PC-9 (cell line): ENCODE measurements at regions not wholly inside any gene's neighbourhood (a gene's known extent, or its start where the extent isn't known, plus 50 kb on each side); places are given as distances from the start of the nearest gene placed in this dataset.

Source experiments
- BruUV-seq: library from RNA; stranded (reverse); fragments of 400-500 nt; replicated peaks from 2 replicates; lab custom pipeline; 2021; lab: Mats Ljungman, UMichigan
- CTCF ChIA-PET: fragments of 300-600 bp; sonication (Branson Sonifier 250); formaldehyde crosslinking; loops from one replicate; lab custom pipeline; 2022; ENCODE audit warnings: antibody characterized with exemption; lab: Charles Lee
- POLR2A ChIA-PET: fragments of 300-600 bp; sonication (Branson Sonifier 250); formaldehyde crosslinking; loops from one replicate; lab custom pipeline; 2022; ENCODE audit warnings: antibody characterized with exemption; ENCODE audit not compliant: unreplicated experiment; lab: Charles Lee
- DNase-seq, 2 experiments: peaks; one replicate each; pipeline versions ENCODE4 v3.0.0 to v3.0.0-alpha.2; 2015 to 2022; ENCODE audit warnings: mixed read lengths in 1 of 2
- H2AFZ ChIP-seq: fragments of 200-600 bp; sonication (generic); 2 replicates; pipeline ENCODE4 v1.8.1; 2017; ENCODE audit warnings: antibody characterized with exemption
- H3F3A ChIP-seq: fragments of 200-600 bp; sonication (generic); 2 replicates; pipeline ENCODE4 v1.8.1; 2017; ENCODE audit warnings: antibody characterized with exemption, mild to moderate bottlenecking, low read depth; ENCODE audit not compliant: insufficient read depth
- H3K27ac ChIP-seq: fragments of 200-600 bp; sonication (generic); 2 replicates; pipeline ENCODE4 v1.6.1; 2016; ENCODE audit warnings: mixed run types
- H3K27me3 ChIP-seq: fragments of 200-600 bp; sonication (generic); 2 replicates; pipeline ENCODE4 v1.6.1; 2016; ENCODE audit warnings: low read depth, mixed run types; ENCODE audit not compliant: insufficient read depth
- H3K36me3 ChIP-seq: fragments of 200-600 bp; sonication (generic); 2 replicates; pipeline ENCODE4 v1.6.1; 2016; ENCODE audit warnings: low read depth, mixed run types
- H3K4me1 ChIP-seq: fragments of 200-600 bp; sonication (generic); replicated peaks from 2 replicates; pipeline ENCODE4 v1.6.1; 2016; ENCODE audit warnings: mixed run types; ENCODE audit not compliant: insufficient read depth
- H3K4me2 ChIP-seq: fragments of 200-600 bp; sonication (generic); 2 replicates; pipeline ENCODE4 v1.6.1; 2017; ENCODE audit warnings: mixed run types
- H3K4me3 ChIP-seq: fragments of 200-600 bp; sonication (generic); 2 replicates; pipeline ENCODE4 v1.6.1; 2016; ENCODE audit warnings: mixed run types
- H3K79me2 ChIP-seq: fragments of 200-600 bp; sonication (generic); 2 replicates; pipeline ENCODE4 v1.6.1; 2017; ENCODE audit warnings: low read depth, mixed run types
- H3K9me2 ChIP-seq: fragments of 200-600 bp; sonication (generic); 2 replicates; pipeline ENCODE4 v1.8.1; 2017; ENCODE audit warnings: mild to moderate bottlenecking; ENCODE audit not compliant: insufficient read depth
- H3K9me3 ChIP-seq: fragments of 200-600 bp; sonication (generic); 2 replicates; pipeline ENCODE4 v1.8.1; 2016; ENCODE audit warnings: low read depth; ENCODE audit not compliant: insufficient read depth
- H4K20me1 ChIP-seq: fragments of 200-600 bp; sonication (generic); 2 replicates; pipeline ENCODE4 v1.8.1; 2017; ENCODE audit not compliant: insufficient read depth
- EZH2 ChIP-seq: fragments of 200-600 bp; sonication (generic); IDR thresholded peaks from 2 replicates; pipeline ENCODE4 v1.8.0; 2017; ENCODE audit warnings: antibody characterized with exemption, low read depth
- intact Hi-C: fragments of 100-400 bp; cut with micrococcal nuclease; formaldehyde crosslinking; loops from one replicate; pipeline ENCODE4 v1.10.0; 2022; ENCODE audit not compliant: unreplicated experiment
- TF ChIP-seq, protein P1 (sequence below): fragments of 200-600 bp; sonication (generic); conservative IDR thresholded peaks from 2 replicates; pipeline ENCODE4 v1.6.1; 2017; ENCODE audit warnings: mixed run types, antibody characterized with exemption, mild to moderate bottlenecking, moderate library complexity

DNA sequence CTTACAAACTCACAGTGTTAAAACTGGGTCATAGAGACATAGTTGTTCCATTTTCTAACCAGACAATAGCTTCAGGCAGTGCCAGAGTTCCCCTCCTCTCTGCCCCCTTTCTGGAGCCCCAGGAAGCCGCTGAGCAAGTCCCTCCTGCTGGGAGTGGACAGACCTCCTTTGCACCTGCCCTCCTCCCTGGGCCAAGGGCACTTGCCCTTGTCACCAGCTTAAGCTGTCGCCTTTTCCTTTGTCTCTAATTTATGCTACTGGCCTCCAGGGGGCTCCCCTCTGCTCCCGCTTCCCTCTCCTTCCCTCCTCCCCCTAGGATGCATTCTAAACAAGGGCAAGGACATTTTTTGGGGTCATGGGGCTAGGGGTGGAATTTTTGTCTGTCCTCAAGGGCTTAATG, 182.4 kb downstream of the MIS18A start:
- Histone ChIP-seq H3K79me2 (no peaks in the 10 kb centered on the region), H3K36me3 (no peaks in the 10 kb centered on the region), H3K9me2 (no peaks in the 10 kb centered on the region), H3K27ac (no peak overlapping the region), H3F3A (no peaks in the 10 kb centered on the region), H2AFZ (no peak overlapping the region), H3K27me3 (no peaks in the 10 kb centered on the region), H3K9me3 (no peaks in the 10 kb centered on the region), H3K4me3 (no peak overlapping the region), H3K4me1 (no peaks in the 10 kb centered on the region), H4K20me1 (no peaks in the 10 kb centered on the region), H3K4me2 (no peak overlapping the region)
- no peak for TF ChIP-seq EZH2
- TF ChIP-seq, protein P1, sequence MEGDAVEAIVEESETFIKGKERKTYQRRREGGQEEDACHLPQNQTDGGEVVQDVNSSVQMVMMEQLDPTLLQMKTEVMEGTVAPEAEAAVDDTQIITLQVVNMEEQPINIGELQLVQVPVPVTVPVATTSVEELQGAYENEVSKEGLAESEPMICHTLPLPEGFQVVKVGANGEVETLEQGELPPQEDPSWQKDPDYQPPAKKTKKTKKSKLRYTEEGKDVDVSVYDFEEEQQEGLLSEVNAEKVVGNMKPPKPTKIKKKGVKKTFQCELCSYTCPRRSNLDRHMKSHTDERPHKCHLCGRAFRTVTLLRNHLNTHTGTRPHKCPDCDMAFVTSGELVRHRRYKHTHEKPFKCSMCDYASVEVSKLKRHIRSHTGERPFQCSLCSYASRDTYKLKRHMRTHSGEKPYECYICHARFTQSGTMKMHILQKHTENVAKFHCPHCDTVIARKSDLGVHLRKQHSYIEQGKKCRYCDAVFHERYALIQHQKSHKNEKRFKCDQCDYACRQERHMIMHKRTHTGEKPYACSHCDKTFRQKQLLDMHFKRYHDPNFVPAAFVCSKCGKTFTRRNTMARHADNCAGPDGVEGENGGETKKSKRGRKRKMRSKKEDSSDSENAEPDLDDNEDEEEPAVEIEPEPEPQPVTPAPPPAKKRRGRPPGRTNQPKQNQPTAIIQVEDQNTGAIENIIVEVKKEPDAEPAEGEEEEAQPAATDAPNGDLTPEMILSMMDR, result no peak
- intact Hi-C loops, result no loop called here
- ChIA-PET CTCF (no interaction called here), POLR2A (no interaction called here)
- BruUV-seq, result no TSS peak
- DNase-seq, result no peak

DNA sequence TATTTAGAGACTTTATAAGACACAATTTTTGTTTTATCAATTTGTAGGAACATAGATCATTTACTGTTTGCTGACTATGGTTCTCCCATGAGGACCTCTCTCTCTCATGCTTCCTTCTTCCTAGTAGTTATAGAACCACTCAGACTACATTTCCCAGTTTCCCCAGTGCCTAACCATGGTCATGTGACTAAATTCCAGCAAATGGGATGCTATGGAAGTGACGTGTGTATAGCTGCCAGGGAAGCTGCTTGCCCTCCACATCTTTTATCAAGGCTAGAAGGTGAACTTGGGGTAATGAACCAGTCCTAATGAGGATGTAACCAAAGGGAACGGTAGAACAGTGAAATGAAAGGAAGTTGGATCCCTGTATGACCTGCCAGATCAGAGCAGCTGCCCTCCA, 184.0 kb downstream of the MIS18A start:
- CTCF ChIA-PET, result no interaction called here
- intact Hi-C loops, result no loop called here
- H3K4me3 ChIP-seq, result no peak overlapping the region
- H3K9me3 ChIP-seq, result no peaks in the 10 kb centered on the region
- H3K36me3 ChIP-seq, result no peaks in the 10 kb centered on the region
- no peaks in the 10 kb centered on the region for H3K9me2 ChIP-seq
- H3K4me2 ChIP-seq, result no peak overlapping the region
- no TSS peak for BruUV-seq
- H3K27me3 ChIP-seq, result no peaks in the 10 kb centered on the region
- DNase-seq, result no peak
- no peaks in the 10 kb centered on the region for H4K20me1 ChIP-seq
- no peak overlapping the region for H2AFZ ChIP-seq
- H3F3A ChIP-seq, result no peaks in the 10 kb centered on the region
- TF ChIP-seq, protein P1, result no peak
- no peak for TF ChIP-seq EZH2
- POLR2A ChIA-PET, result no interaction called here
- no peak overlapping the region for H3K27ac ChIP-seq
- no peaks in the 10 kb centered on the region for H3K4me1 ChIP-seq
- H3K79me2 ChIP-seq, result no peaks in the 10 kb centered on the region

DNA sequence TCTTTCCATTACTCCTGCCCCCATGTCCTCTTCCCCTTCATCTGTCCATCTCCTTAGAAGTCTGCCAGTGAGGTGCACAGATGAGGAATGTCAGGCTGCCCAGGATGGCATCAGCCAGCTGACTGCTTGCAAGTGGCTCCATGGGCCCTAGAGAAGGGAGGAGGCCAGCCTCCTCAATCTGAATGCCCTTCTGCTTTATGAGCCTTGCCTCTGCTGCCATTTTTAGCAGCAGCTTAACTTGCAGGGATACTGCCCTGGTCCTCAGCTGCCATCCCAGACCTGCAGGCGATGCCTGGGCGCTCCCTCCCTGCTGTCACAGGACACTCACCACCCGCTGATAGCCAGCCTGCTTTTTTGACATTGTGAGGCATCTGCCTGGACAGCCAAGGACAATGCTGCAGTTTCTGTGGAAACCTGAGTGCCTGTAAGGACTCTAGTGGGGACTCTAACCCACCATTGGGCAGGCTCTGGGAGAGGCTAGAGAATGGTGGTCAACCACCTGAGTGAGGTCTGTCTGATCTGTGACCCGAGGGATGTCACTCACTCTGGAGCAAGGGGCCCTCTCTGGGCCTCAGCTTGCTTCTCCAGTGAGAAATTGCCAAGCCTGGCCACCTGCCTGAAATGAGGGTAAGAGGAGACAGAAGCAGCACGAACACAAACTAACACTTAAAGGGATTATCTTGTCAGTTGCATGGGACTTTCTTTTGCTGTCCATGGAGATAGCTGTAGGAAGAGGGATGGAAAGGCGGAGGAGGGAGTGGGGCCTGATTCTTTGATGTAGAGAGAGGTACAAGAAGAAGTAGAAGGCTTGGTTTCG, 185.0 kb downstream of the MIS18A start:
- Histone ChIP-seq H3K9me3 (no peaks in the 10 kb centered on the region), H3K36me3 (no peaks in the 10 kb centered on the region), H3K27ac (no peak overlapping the region), H3F3A (no peaks in the 10 kb centered on the region), H3K4me1 (no peaks in the 10 kb centered on the region), H3K4me3 (no peak overlapping the region), H4K20me1 (no peaks in the 10 kb centered on the region), H3K9me2 (no peaks in the 10 kb centered on the region), H2AFZ (no peak overlapping the region), H3K27me3 (no peaks in the 10 kb centered on the region), H3K4me2 (no peak overlapping the region), H3K79me2 (no peaks in the 10 kb centered on the region)
- TF ChIP-seq, protein P1, result no peak
- no peak for TF ChIP-seq EZH2
- POLR2A ChIA-PET, result no interaction called here
- CTCF ChIA-PET, result no interaction called here
- BruUV-seq, result no TSS peak
- DNase-seq, result no peak
- intact Hi-C loops, result no loop called here
